KG1 (cell line): ENCODE measurements at regions not wholly inside any gene's neighbourhood (a gene's known extent, or its start where the extent isn't known, plus 50 kb on each side); places are given as distances from the start of the nearest gene placed in this dataset.
"Not testable (repeated sequence)": the region's sequence is repeated elsewhere in the genome, so short reads cannot be mapped to it uniquely, and the experiment has no call there.

Source experiments
- DNase-seq: peaks from one replicate; lab custom pipeline; 2025; lab: John Stamatoyannopoulos, UW

GRCh38 chr10:20656886-20657285 lies 240.2 kb downstream of the NEBL start:
- DNase-seq: no peak

- DNase-seq: not testable (repeated sequence)
Observed at GRCh38 chr10:20652424-20652823, 244.7 kb downstream of the NEBL start.

DNA sequence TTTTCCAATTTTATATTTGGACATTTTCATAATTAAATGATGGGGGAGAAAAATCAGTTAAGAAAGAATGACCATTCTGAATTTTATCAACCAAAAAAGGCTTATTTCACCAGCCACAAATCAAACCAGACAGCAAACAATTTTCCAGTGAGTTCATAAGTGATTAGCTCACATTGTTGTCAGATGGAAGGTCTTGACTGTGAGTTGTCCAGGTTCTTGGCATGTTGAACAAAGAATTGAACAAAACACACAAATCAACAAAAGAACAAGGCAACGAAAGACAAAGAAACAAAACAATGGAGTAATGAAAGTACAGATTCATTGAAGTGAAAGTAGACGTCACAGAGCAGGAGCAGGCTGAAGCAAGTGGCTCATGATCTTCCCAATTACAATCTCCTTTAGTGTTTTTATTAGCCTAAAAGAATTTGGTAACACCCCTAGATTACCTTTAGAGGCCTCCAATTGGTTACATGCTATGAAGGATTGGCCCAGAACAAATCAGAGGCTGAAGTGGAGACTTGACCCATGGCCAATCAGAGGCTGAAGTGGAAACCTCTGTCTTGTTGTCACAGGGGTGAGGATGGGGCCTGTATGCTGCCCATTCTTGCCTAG lies 248.7 kb downstream of the NEBL start:
- DNase-seq: no peak

GRCh38 chr10:20647756-20648155 lies 249.4 kb downstream of the NEBL start:
- DNase-seq: no peak

GRCh38 chr10:20644421-20644820 lies 252.7 kb downstream of the NEBL start:
- DNase-seq: no peak

DNA sequence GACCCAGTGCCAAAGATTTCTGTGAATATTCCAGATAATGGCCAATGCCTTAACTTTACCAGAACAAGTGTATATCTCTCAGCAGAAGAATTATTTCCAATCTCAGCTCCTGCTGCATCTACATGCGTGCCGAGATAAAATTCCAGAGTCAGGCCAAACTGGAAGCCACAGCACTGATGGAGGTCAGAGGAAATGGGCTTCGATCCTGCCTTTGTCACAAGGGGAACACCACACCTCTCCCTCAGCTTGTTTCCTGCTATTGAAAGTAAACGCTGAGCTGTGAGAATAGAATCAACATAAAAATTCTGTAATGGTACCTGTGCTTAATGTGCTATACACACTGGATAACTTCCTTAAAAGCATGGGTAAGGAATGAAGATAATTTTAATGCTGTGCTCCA lies 255.5 kb downstream of the NEBL start:
- DNase-seq: no peak

GRCh38 chr10:20635570-20635969 lies 261.5 kb downstream of the NEBL start:
- DNase-seq: no peak

DNA sequence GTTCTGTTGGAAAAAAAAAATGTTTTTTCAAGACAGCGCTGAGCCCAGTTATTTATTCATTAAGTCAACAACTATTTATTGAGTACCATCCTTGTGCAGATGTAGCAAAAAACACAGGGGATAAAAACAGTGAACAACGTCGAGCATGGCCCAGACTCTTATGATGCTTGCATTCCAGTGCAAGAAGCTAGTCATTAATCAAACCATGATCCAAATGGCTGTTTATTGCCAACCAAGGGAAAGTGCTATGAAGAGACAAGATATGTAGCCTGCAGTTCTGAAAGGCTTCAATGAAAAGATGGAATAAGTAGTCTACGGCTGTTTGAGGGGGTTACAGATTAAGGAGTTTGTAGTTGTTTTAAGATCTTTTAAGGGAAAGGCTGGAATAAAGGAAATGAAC lies 262.3 kb downstream of the NEBL start:
- no peak for DNase-seq

GRCh38 chr10:20633714-20634113 lies 263.4 kb downstream of the NEBL start:
- DNase-seq: no peak

DNA sequence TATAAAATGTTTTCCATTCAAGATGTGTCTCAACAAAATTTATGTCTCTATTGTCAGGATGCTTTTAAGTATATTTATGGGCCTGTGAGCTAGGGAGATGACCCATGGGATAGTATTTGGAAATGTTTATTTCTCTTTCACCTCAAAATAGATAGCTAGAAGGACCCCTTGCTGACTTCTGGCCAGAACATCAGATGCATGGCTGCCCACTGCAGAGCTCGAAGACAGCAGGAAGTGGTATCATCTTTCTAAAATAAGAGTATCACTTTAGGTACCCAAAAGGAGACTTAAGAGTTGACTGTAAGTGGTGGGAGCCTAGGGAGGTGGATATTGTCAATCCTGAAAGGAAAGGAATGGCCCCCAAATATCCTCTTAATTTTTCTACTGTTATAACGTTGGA lies 264.4 kb downstream of the NEBL start:
- DNase-seq: no peak

DNA sequence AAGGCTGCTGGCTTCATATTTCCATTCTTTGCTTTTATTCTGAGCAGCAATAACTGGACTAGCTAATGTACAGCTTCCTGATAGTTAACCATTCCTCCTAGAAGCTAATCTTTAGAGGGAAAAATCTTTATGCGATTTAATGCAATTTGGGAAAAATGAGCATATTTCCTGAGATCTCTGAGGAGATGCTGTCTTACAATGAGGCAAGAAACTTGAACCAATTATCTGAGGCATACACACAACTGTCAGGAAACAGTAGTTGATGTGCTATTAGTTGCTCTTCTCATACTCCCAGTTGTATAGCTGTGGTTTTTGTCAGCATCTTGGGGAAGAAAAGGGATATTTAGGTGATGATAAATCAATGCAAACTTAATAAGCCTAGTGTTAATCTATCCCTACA lies 265.9 kb downstream of the NEBL start:
- no peak for DNase-seq

DNA sequence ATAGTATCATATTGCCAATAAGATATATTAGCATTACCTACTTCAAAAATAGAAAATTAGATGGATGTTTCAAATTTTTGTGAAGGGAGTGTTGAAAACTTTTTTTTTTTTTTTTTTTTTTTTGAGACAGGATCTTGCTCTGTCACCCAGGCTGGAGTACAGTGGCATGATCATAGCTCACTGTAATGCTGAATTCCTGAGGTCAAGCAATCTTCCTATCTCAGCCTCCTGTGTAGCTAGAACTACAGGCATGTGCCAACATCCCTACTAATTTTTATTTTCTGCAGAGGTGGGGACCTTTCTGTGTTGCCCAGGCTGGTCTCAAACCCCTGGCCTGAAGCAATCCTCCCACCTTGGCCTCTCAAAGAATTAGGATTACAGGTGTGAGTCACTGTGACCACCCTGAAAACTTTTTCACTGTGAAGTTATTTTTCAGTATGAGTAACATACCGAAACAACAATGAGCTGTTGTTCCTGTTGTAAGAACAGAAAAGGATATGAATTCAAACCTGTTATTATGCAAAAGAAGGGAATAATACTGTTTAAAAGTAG lies 266.9 kb downstream of the NEBL start:
- no peak for DNase-seq

DNA sequence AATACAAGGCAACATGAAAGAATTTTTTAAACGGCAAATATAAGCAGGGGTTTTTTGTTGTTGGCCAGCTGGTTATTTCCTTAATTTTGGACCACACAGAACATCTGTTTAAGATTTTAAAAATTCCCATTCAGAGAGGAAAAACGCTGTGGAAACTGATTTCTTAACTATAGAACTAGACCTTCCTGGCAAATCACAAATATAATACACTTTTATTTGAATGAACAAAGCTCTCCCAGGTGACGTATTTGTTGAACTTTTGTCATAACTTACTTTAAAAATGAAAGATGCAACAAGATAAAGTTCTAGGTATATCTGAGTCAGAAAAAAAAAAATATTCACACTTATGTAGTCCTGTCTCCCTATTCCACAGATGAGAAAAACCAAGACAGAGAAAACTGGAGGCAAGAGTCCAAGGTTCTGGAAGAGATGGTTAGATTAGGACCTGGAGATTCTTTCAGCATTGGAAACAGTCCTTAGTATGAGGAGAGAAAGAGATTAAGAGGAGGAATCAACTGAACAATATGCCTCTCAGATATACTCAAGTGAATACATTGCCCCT lies 269.1 kb downstream of the NEBL start:
- no peak for DNase-seq

GRCh38 chr10:20627087-20627486 lies 270.0 kb downstream of the NEBL start:
- no peak for DNase-seq

GRCh38 chr10:20625868-20626267 lies 271.2 kb downstream of the NEBL start:
- DNase-seq: no peak

DNA sequence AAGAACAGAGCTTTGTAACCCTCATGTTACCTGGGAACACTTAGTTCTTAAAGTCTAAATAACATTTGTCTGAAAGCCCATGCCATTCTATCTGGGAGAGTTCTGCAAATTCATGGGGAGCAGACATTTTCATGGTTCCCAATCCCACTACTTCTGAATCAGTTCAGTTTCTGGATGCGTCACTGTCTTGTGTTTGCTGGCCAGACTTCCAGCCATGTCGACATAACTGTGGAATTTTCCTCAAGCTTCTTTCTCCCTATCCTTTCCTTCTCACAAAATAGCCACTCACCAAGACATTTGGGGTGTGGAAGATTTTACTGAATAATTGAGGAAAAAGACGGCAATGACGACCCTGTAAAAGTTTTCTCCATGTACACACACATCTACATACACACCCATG lies 272.5 kb downstream of the NEBL start:
- DNase-seq: no peak

- no peak for DNase-seq
Observed at GRCh38 chr10:20623546-20623945, 273.6 kb downstream of the NEBL start.

DNA sequence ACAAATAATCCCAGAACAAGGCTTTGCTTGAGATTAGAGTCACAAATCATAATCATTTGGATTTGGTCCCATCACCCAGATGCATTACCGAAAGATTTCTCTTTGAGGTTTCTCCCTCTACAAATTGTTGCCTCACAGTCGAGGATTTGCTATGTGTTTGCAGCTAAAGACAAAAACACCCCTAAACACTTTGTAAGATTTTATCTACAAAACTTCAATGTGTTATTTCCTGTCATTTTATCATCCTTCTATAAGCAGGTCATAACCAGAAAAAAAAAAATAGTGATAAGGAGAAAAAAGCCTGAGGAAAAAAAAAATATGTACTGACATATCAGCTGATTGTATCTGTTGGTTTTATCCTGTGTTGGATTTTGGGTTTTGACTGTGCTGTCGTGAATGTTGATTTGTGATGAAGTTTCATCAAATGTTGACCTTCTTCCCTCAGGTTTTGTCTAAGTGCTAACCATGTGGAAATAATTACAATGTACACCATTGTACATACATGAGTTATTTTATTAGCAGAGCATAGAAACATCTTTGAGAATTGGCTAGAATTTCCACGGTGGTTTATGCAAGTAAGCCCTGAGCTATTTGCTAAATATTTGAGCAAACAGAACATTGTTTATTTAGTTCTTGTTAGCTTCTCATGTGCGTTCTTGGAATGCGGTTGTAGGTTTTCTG lies 274.4 kb downstream of the NEBL start:
- DNase-seq: no peak

DNA sequence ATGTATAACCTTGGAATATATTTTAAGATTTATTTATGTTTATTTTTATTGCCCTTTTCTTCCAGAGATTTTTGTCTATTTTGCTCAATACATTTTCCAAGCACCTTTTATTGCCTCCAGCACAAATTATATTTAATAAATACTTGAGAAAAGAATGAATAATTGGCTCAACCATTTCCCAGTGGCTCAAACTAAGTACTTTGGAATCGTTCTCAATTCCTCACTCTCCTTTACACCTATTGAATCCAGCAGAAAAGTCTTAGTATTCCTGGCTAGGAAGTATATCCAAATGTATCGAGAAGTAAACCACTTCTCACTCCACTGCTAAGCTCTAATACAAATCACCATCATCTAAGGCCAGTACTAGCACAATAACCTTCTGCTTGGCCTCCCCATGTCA lies 276.1 kb downstream of the NEBL start:
- no peak for DNase-seq

DNA sequence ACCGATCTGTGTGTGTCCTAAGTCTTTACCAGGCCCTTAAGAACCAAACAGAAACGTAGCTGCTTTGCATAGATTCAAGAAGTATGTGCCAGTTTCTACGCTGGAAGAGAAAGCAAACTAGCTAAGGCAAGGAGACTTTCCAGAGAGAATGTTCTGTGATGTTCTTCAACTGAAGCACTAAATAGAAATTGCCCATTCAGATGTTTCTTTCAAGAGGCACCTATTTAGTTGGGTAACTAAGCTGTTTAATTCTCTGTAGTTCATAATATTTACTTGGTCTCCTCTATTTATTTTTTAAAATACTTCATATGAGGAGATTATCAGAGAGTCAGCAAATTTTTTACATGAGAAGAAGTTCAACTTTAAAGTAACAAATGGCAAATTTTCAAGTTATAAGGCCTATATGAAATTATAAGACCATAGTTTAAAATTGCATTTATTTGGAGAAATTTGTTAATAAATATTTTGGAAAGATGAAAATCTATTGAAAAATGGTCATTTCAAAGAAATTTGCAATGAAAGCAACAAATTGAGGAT lies 279.0 kb downstream of the NEBL start:
- no peak for DNase-seq

GRCh38 chr10:20616918-20617810 lies 279.9 kb downstream of the NEBL start:
- peak; percentile 63 for DNase-seq

DNA sequence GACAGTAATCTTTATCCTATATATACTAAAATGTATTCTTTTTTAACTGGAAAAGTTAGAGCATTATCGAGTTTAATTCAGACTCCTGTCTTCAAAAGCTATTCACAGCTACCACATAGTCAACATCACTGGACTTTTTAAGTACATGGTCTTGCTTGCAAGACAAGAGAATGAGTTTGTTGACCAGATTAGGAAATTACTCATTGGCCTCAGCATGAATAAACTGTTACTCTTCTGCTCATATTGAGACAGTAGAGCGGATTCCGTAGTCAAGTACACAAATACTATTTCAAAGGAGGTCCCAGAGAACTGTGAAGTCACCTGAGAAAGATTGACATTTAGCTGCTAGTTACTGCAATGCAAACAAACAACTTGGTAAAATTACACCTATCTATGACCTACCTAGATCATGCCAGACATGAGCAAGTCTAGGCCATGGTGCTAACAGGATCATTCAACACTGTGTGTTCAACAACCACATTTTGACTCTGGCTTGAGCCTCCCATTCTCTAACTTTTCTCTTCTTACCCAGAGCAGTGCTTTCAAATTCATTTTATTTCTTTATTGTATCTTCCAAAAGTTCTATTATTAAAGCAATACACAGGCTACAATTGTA lies 280.9 kb downstream of the NEBL start:
- no peak for DNase-seq
